ENCODE measurements at regions not wholly inside any gene's neighbourhood (a gene's known extent, or its start where the extent isn't known, plus 50 kb on each side); places are given as distances from the start of the nearest gene placed in this dataset.

DNA sequence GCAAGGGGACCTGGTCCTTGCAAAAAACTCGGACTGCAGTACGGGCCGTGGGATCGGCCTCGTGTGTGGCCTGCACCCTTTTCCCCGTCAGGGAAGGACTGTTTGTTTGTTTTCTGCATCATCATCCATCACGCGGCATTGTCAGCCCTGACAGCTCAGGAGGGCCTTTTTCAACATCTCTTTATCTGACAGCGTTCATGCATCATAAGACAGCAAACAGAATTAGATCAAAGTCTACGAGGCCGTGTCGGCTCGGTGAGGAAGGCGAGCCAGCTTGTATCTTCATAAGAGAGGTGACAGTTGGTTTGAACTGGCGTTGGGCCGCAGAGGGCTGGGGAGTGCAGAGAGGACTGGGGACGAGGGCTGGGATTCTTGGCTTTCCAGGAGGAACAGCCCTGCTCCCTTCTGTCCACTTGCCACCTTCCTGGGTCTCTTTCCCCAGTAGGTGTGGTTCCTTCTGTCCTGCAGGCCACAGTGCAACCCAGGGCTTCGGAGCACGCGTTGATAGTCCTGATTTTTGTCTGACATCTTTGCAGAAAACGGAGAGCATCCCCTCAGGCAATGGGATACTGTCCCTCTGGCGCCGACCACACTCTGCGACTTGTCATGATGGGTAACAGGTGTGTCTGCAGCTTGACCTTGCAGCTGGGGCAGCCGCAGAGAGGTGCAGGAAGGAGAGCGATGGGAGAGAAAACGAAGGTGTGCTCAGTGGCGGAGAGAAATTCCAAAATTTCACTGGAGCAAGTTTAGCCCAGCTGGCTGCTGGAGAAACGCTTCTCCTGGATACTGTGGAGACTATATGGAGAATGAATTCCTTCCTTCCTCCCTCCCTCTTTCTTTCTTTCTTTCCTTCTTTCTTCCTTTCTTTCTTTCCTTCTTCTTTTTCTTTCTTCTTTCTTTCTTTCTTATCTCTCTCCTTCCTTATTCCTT is 104.0 kb upstream of the SHOX start:
- Histone ChIP-seq H3K4me1 (ENCODE audit: control insufficient read depth, insufficient read depth, low read depth, low read length) (no peaks in the 10 kb centered on the region), H3K27ac (ENCODE audit: low read length, poor library complexity, severe bottlenecking) (no peak overlapping the region), H3K23ac (ENCODE audit: low read length in 2 of 2) (no peak overlapping the region), H3K18ac (ENCODE audit: low read depth in 1 of 2, low read length in 2 of 2) (no peak overlapping the region), H3K9ac (ENCODE audit: low read length) (no peak overlapping the region), H2BK15ac (ENCODE audit: low read depth, poor library complexity, severe bottlenecking) (no peak overlapping the region), H3K36me3 (ENCODE audit: control insufficient read depth in 1 of 2, insufficient read depth in 2 of 2, low read depth in 1 of 2, low read length in 2 of 2) (no peaks in the 10 kb centered on the region), H3K4ac (ENCODE audit: low read depth in 1 of 2, low read length in 2 of 2) (no peak overlapping the region), H3K27me3 (ENCODE audit: control insufficient read depth in 1 of 2, insufficient read depth in 1 of 2, low read length in 2 of 2) (no peaks in the 10 kb centered on the region), H3K4me2 (ENCODE audit: low read length, poor library complexity, severe bottlenecking) (no peak overlapping the region), H3K9me3 (ENCODE audit: control insufficient read depth, low read length) (peaks cover 8% of the 10 kb centered on the region), H3K4me3 (ENCODE audit: insufficient read depth in 1 of 2, low read depth in 1 of 2, low read length in 2 of 2) (no peak overlapping the region), H2AFZ (ENCODE audit: low read depth, low read length) (no peak overlapping the region), H3K79me1 (replicated peaks; ENCODE audit: low read length, poor library complexity, severe bottlenecking) (no peaks in the 10 kb centered on the region), H2BK120ac (ENCODE audit: low read depth, low read length) (no peak overlapping the region), H2AK5ac (ENCODE audit: low read length, severe bottlenecking) (no peak overlapping the region), H3K14ac (ENCODE audit: low read length in 2 of 2) (no peak overlapping the region), H4K8ac (ENCODE audit: low read length) (no peak overlapping the region), H2BK12ac (ENCODE audit: low read length in 2 of 2) (no peak overlapping the region), H4K91ac (ENCODE audit: low read length) (no peak overlapping the region), H2BK5ac (ENCODE audit: low read depth, low read length, poor library complexity, severe bottlenecking) (no peak overlapping the region)
- 53% methylated on average over 26 of the region's 29 CpGs for WGBS
- DNase-seq = no peak

DNA sequence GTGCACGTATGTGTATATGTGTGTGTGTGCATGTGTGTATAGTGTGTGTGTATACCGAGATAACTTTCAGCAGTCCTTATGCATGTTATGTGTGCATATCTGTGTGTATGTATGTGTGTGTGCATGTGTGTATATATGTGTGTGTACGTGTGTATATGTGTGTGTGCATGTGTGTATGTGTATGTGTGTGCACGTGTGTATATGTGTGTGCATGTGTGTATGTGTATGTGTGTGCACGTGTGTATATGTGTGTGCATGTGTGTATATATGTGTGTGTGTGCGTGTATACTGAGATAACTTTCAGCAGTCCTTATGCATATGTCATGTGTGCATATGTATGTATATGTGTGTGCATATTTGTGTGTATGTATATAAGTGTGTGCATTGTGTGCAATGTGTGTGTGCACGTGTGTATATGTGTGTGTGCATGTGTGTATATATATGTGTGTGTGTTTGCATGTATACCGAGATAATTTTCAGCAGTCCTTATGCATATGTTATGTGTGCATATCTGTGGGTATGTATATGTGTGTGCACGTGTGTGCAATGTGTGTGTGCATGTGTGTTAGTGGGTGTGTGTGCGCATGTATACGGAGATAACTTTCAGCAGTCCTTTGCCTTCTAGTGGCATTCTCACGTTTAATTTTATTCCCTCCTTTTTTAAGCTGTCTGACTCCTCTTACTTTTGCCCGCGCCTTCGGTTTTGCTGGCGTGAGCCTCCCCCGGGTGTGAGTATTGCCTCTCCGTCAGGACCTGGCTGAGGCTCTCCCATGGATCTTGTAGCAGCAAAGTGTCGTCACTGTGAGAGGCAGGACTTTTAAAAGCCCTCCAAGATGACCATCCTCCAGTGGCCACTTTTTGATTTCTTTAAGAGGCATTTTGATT is 99.6 kb upstream of the SHOX start:
- H3K9ac ChIP-seq (ENCODE audit: low read length) = no peak overlapping the region
- no peak overlapping the region for H2AK5ac ChIP-seq (ENCODE audit: low read length, severe bottlenecking)
- no peaks in the 10 kb centered on the region for H3K79me1 ChIP-seq (replicated peaks; ENCODE audit: low read length, poor library complexity, severe bottlenecking)
- no peak overlapping the region for H4K91ac ChIP-seq (ENCODE audit: low read length)
- DNase-seq = no peak
- H3K36me3 ChIP-seq (ENCODE audit: control insufficient read depth in 1 of 2, insufficient read depth in 2 of 2, low read depth in 1 of 2, low read length in 2 of 2) = no peaks in the 10 kb centered on the region
- H3K27ac ChIP-seq (ENCODE audit: low read length, poor library complexity, severe bottlenecking) = no peak overlapping the region
- H2BK120ac ChIP-seq (ENCODE audit: low read depth, low read length) = no peak overlapping the region
- H4K8ac ChIP-seq (ENCODE audit: low read length) = no peak overlapping the region
- H2BK5ac ChIP-seq (ENCODE audit: low read depth, low read length, poor library complexity, severe bottlenecking) = no peak overlapping the region
- peaks cover 7% of the 10 kb centered on the region for H3K9me3 ChIP-seq (ENCODE audit: control insufficient read depth, low read length)
- no peaks in the 10 kb centered on the region for H3K4me1 ChIP-seq (ENCODE audit: control insufficient read depth, insufficient read depth, low read depth, low read length)
- H3K4me3 ChIP-seq (ENCODE audit: insufficient read depth in 1 of 2, low read depth in 1 of 2, low read length in 2 of 2) = no peak overlapping the region
- WGBS = 53% methylated on average over 19 of the region's 19 CpGs
- H2BK15ac ChIP-seq (ENCODE audit: low read depth, poor library complexity, severe bottlenecking) = no peak overlapping the region
- H3K4ac ChIP-seq (ENCODE audit: low read depth in 1 of 2, low read length in 2 of 2) = no peak overlapping the region
- no peak overlapping the region for H3K18ac ChIP-seq (ENCODE audit: low read depth in 1 of 2, low read length in 2 of 2)
- no peak overlapping the region for H3K4me2 ChIP-seq (ENCODE audit: low read length, poor library complexity, severe bottlenecking)
- no peak overlapping the region for H3K23ac ChIP-seq (ENCODE audit: low read length in 2 of 2)
- no peaks in the 10 kb centered on the region for H3K27me3 ChIP-seq (ENCODE audit: control insufficient read depth in 1 of 2, insufficient read depth in 1 of 2, low read length in 2 of 2)
- no peak overlapping the region for H3K14ac ChIP-seq (ENCODE audit: low read length in 2 of 2)
- H2BK12ac ChIP-seq (ENCODE audit: low read length in 2 of 2) = no peak overlapping the region
- no peak overlapping the region for H2AFZ ChIP-seq (ENCODE audit: low read depth, low read length)

DNA sequence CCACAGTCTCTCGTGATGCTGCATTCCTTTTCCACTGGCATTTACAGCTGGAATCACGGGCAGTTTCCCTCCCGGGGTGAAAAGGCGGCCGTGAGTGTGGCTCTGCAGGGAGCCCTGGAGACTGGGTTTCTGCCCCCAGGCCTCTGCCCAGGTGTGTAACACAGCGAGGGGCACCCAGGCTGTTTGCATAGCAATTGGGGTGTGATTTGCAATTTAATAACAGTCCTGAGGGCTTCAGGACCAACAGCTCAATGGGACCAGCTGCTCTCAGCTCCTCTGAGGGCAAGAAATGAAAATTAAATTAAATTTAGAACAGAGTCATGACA is 99.0 kb upstream of the SHOX start:
- Histone ChIP-seq H2BK12ac (ENCODE audit: low read length in 2 of 2) (no peak overlapping the region), H3K27ac (ENCODE audit: low read length, poor library complexity, severe bottlenecking) (no peak overlapping the region), H2AK5ac (ENCODE audit: low read length, severe bottlenecking) (no peak overlapping the region), H3K9me3 (ENCODE audit: control insufficient read depth, low read length) (peaks cover 4% of the 10 kb centered on the region), H2BK120ac (ENCODE audit: low read depth, low read length) (no peak overlapping the region), H3K79me1 (replicated peaks; ENCODE audit: low read length, poor library complexity, severe bottlenecking) (no peaks in the 10 kb centered on the region), H3K9ac (ENCODE audit: low read length) (no peak overlapping the region), H3K4ac (ENCODE audit: low read depth in 1 of 2, low read length in 2 of 2) (no peak overlapping the region), H4K8ac (ENCODE audit: low read length) (no peak overlapping the region), H3K4me1 (ENCODE audit: control insufficient read depth, insufficient read depth, low read depth, low read length) (no peaks in the 10 kb centered on the region), H3K27me3 (ENCODE audit: control insufficient read depth in 1 of 2, insufficient read depth in 1 of 2, low read length in 2 of 2) (no peaks in the 10 kb centered on the region), H3K36me3 (ENCODE audit: control insufficient read depth in 1 of 2, insufficient read depth in 2 of 2, low read depth in 1 of 2, low read length in 2 of 2) (no peaks in the 10 kb centered on the region), H2AFZ (ENCODE audit: low read depth, low read length) (no peak overlapping the region), H3K14ac (ENCODE audit: low read length in 2 of 2) (no peak overlapping the region), H3K18ac (ENCODE audit: low read depth in 1 of 2, low read length in 2 of 2) (no peak overlapping the region), H2BK15ac (ENCODE audit: low read depth, poor library complexity, severe bottlenecking) (no peak overlapping the region), H3K4me3 (ENCODE audit: insufficient read depth in 1 of 2, low read depth in 1 of 2, low read length in 2 of 2) (no peak overlapping the region), H2BK5ac (ENCODE audit: low read depth, low read length, poor library complexity, severe bottlenecking) (no peak overlapping the region), H4K91ac (ENCODE audit: low read length) (no peak overlapping the region), H3K23ac (ENCODE audit: low read length in 2 of 2) (no peak overlapping the region), H3K4me2 (ENCODE audit: low read length, poor library complexity, severe bottlenecking) (no peak overlapping the region)
- DNase-seq = no peak
- WGBS = 6% methylated on average over 6 of the region's 6 CpGs

GRCh38 chrX:534804-535203 is 95.8 kb upstream of the SHOX start:
- Histone ChIP-seq H3K4me2 (ENCODE audit: low read length, poor library complexity, severe bottlenecking) (no peak overlapping the region), H2AK5ac (ENCODE audit: low read length, severe bottlenecking) (no peak overlapping the region), H2BK5ac (ENCODE audit: low read depth, low read length, poor library complexity, severe bottlenecking) (no peak overlapping the region), H3K14ac (ENCODE audit: low read length in 2 of 2) (no peak overlapping the region), H2BK12ac (ENCODE audit: low read length in 2 of 2) (no peak overlapping the region), H3K79me1 (replicated peaks; ENCODE audit: low read length, poor library complexity, severe bottlenecking) (no peaks in the 10 kb centered on the region), H4K8ac (ENCODE audit: low read length) (no peak overlapping the region), H4K91ac (ENCODE audit: low read length) (no peak overlapping the region), H3K18ac (ENCODE audit: low read depth in 1 of 2, low read length in 2 of 2) (no peak overlapping the region), H3K4me3 (ENCODE audit: insufficient read depth in 1 of 2, low read depth in 1 of 2, low read length in 2 of 2) (no peak overlapping the region), H3K9ac (ENCODE audit: low read length) (no peak overlapping the region), H3K23ac (ENCODE audit: low read length in 2 of 2) (no peak overlapping the region), H3K27ac (ENCODE audit: low read length, poor library complexity, severe bottlenecking) (no peak overlapping the region), H3K4ac (ENCODE audit: low read depth in 1 of 2, low read length in 2 of 2) (no peak overlapping the region), H3K9me3 (ENCODE audit: control insufficient read depth, low read length) (peaks cover 4% of the 10 kb centered on the region), H2AFZ (ENCODE audit: low read depth, low read length) (no peak overlapping the region), H3K27me3 (ENCODE audit: control insufficient read depth in 1 of 2, insufficient read depth in 1 of 2, low read length in 2 of 2) (no peaks in the 10 kb centered on the region), H3K4me1 (ENCODE audit: control insufficient read depth, insufficient read depth, low read depth, low read length) (no peaks in the 10 kb centered on the region), H2BK15ac (ENCODE audit: low read depth, poor library complexity, severe bottlenecking) (no peak overlapping the region), H3K36me3 (ENCODE audit: control insufficient read depth in 1 of 2, insufficient read depth in 2 of 2, low read depth in 1 of 2, low read length in 2 of 2) (no peaks in the 10 kb centered on the region), H2BK120ac (ENCODE audit: low read depth, low read length) (no peak overlapping the region)
- DNase-seq = no peak

All from mesenchymal stem cell (in vitro differentiated cells and primary cell).